ENCODE measurements at regions not wholly inside any gene's neighbourhood (a gene's known extent, or its start where the extent isn't known, plus 50 kb on each side); places are given as distances from the start of the nearest gene placed in this dataset.

DNA sequence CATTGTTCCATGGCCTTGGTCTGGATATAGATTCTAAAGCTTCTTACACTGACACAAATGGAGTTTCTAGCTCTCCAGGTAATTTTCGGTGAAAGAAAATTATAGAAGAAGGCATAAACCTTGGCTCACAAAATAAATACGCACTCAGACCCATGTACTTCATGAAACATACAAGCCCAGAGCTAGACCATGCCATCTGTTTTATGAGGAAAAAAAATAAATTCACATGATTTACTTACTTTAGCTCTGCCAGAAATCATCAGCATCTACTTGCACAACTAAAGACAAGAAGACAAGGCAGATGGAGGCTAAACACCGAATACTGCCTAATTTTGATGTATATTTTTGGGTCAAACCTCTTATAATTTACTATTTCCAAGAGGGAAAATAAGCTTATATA lies 197.4 kb upstream of the KLF14 start:
- DNase-seq, result no peak

DNA sequence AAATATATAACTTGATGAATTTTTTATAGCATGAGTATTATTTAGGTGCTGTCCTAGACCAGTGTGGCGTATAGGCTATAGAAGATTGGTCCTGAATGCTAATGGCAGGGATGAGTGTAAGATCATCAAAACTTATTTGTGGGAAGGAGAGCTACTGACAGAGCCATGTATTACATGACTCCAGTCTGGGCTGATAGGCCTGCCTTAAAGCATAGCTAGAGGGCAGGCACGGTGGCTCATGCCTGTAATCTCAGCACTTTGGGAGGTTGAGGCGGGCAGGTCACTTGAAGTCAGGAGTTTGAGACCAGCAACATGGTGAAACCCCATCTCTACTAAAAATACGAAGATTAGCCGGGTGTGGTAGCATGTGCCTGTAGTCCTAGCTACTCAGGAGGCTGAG lies 198.1 kb upstream of the KLF14 start:
- DNase-seq, result no peak

DNA sequence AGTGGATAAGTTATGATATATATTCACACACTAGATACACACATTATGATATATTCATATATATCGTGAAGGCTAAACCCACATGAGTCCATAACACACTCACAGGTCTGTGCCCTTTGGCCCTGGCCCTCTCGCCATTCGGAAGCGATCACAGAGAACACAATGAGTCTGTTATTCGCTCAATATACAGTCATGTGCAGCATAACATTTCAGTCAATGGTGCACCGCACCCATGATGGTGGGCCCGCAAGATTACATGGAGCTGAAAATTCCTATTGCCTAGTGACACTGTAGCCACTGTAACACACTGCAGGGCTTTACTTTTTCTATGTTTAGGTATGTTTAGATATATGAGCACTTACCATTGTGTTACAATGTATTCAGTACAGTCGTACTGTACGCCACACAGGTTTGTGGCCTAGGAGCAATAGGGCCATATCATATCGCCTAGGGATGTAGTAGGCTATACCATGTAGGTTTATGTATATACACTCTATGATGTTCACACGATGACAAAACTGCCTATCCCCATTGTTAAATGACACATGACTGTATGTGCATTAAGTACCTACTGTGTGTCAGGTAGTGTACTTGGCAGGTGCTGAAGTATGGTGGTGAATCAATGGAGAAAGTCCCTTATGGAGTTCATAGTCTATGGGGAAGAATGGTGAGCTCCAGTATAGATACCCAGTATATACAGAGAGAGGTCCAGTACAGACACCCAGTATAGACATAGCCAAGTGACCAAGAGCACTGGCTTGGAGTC lies 198.8 kb upstream of the KLF14 start:
- DNase-seq, result no peak

DNA sequence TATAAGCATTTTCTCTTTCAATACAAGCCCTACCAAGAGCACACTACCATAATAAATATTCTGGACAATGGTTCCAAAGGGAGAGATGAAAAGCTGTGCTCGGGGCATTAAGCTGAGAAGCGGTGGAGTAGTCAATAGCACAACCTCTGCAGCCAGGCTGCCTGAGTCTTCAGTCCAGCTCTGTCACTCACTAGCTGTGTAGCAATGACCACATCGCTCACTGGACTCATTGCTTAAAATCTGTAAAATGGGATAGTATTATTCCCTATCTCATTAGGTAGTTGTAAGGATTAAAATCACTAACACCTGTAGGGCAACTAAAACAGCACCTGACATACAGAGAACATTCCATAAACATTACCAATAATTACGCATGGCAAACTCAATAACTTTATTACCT lies 199.9 kb upstream of the KLF14 start:
- DNase-seq, result no peak

DNA sequence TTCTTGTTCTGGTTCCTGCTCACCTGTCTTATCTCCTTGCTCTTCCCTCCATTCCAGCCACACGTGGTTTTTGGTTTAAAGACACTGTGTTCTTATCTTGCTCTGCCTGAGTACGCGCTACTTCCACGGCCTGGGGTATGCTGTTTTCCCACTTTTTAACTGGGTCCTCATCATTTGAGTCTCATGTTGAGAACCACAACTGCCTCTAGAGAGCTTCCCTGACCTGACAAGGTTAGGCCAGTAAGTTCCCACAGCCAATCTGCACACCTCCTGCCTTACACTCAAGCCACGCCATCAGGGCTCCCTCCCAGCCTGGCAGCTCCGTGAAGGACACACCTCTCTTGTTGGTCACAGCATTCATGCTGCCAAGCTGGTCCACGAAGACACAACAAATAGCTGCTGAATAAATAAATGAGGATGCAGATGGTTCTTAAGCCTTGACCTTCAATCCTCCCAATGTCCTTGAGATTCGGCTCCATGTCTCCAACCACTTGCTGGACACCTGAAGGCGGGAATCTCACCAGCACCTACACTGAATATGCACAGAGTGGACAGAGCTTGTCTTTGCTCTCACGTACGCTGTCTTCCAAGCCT lies 201.7 kb upstream of the KLF14 start:
- no peak for DNase-seq

DNA sequence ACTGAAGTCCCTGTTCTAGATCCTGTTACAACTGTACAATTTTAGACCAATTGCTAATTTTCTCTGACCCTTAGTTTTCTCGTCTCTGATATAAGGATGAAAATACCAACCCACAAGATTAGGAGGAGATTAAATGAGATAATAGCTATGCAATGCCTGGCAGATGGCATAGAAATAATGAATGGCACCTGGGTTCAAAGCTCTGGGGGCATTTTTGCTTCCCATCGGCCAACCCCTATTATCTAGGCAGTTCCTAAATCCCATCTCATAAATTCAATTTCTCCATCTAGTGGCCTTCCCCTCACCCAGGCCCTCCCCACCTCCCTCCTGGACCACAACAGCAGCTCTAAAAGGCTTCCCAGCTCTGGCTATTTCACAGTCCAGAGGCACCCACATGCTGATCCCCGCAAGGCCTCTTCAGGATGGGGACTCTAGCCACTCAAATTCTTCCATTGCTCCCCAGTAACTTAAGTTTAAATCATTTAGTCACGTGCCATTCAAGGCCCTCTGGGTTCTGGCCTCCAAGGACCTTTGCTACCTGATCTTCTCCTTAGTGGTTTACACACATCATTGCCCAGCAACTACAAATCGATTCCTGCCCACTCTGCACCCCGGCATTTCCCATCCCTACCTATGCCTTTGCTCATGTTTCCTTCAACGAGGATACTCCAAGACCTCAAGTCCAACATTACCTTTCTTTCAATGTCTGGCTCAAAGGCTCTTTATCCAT lies 202.4 kb upstream of the KLF14 start:
- no peak for DNase-seq

DNA sequence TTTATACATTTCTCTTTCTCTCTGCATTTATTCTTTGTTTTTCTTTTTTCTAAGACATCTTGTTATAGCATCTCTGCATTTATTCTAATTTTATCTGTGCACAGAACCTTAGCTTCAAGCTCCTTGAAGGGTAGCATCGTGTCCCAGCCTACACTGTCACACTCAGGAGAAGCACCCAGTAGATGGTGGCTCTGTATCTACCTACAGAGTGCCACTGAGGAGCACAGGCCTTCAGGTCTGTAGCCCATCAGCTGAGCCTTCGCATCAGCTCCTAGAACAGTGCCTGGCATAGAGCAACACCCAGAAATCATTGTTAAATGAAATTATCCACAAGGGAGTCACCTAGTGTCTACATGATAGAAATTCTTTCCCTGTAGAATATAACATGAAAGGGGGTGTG lies 203.0 kb upstream of the KLF14 start:
- DNase-seq, result no peak

DNA sequence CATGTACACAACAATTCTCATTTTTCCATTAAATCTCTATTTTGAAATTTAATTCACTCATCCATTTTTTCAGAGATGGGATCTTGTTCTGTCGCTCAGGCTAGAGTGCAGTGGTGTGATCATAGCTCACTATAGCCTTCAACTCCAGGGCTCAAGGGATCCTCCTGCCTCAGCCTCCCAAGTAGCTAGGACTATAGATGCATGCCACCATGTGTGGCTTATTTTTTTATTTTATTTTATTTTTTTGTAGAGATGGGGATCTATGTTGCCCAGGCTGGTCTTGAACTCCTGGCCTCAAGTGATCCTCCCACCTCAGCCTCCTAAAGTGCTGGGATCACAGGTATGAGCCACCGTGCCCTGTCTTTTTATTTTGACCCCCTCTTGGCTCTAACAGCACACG lies 203.8 kb upstream of the KLF14 start:
- no peak for DNase-seq

DNA sequence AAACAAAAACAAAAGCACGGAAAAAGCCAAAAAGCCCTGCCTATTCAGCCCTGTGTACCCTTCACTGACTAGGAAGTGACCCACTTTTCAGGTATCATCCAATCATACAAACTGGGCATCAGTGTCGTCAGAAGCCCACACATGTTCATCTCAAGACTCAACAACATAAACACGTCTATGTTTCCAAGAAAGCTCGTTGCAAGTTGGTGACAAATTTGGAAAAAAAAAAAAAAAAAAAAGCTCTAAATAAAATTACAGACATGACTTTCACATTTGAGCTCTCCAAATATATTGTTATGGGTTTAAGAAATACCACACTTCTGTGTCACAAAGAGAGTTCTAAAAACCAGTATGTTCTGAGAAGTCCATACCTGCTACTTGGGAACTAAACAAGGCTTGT lies 204.7 kb upstream of the KLF14 start:
- no peak for DNase-seq

DNA sequence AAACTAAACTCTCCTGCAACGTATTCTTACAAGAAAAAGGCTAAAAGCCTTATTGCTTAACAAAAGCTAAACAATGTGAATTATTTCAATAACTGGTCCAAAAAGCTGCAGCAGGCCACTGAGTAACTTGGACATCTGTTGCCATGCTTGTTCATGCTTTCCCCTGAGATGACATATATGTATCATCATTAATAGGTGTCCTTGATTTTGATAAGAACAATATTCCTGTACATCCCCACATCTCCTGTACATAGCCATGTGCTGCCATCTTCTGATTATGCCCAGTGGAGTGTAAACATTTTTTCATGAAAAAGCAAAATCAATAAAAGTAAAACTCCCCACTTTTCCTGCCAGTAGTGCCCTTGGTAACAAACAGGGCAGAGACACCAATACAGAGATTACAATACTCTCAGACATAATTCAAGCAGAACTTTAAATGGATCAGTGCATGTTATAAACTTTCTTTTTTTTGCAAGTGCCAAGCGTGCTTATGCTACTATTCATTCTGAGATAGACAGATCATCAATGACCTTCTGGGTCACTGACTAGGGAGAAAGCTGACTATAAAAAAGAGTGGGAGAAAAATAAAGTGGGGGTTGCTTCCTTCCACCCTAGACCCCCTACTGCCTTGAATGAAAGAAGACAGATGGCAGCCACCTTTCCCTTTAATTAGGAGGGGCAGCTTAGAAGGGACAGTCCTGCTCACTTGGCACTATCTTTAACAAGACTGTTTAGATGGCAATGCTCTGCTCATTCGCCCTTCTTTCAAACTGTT lies 205.5 kb upstream of the KLF14 start:
- no peak for DNase-seq

DNA sequence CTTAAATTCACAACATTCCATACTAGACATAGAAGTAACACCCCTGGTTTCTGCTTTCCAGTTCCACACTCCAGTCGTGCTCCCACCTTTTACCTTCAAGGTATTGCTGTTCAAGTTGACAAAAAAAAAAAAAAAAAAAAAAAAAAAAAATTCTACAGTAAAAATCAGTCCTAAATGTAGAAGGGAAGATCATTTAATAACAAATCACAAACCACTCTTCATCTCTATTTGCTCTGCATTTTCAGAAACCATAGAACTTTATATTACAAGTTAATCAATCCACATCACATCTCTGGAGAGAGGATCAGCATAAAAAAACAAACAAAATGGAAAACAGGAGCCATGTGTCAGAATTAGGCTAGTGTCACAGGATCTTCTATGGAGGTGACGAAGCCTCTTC lies 206.3 kb upstream of the KLF14 start:
- no peak for DNase-seq

DNA sequence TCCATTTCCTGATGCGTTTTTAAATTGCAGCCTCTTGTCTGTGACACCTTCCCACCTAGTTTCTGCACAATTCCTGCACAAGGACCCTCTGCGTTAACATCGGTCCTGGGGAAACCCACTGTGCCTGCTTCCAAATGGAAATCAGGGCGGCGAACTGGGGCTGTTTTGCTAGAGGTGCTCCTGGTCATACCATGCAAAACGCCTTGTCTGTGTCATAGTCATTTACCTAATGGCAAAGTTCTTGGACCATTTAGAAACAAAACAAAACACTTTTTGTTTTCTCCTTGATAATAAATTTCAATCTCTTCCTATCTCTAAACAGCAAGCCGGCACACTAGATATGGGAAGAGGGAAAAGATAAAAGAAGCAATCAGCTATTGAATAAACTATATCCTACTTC lies 206.9 kb upstream of the KLF14 start:
- no peak for DNase-seq

DNA sequence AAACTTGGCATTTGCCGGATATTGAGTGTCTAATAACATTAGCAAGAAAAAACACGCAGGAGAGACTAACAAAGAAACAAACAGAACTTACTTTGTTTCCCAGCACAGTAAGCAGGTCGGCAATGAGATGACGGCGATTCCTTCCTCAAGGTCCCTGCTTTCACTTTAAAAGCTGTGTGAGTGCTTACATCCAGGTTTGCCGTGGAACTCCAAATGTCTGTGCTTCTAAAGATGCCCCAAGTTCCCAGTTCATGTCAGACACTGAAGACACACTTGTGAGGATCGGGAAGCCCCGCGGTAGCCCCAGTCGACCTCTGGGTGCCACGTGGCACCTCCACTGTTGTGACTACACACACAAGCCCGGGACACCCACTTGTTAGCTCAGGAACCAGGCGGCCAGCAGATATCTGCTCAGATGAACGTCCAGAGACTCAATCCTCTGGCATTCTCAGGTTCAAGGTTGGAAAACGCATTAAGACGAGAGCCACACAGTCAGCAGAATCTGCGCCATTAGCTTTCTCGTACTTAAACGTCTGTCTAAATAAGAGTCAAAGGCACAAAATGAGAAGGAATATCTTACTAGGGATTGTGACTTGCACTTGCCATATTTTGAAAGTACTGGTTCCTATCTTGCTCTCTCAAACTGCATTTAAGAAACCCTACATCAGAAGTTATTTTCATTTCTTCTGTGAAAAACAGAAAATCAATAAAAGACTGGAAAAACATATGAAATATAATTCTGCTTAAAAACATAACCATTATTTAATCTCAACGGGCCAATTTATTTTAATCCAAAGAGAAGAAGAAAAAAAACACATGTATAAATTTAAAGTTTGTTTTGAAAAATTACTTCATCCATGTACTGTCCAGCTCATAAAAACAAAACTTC lies 207.6 kb upstream of the KLF14 start:
- no peak for DNase-seq

DNA sequence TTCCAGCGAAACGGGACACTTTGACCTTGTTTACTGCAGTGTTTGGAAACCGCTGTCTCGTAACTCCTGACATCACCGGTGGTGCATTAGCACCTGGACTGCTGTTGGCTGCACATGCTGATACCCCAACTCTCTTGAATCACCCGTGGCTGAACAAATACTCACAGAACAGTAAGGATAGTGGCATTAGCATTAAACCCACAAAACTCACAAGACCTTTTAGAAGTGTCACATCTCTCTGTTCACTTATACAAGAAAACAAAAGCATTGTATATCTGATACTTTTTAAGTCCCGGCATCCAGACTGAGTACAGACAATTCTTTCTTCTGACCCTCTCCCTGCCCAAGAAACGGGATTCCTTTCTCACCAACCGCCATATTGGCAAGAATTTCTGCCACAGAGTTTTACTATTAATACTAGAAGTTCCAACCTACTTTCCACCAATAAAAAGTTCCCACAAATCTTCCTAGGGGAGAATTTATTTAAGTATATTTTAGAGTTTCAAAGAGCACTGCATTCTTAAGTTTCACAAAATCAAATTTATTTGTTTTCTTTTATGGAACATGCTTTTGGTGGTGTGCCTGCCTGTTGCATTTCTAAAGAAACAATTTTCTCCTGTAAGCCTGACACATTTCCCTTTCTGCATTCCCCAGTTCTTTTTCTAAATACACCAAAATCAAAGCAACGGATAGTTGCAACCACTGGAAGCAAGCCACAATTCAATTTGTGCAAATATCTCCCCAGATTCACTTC lies 208.4 kb upstream of the KLF14 start:
- no peak for DNase-seq

DNA sequence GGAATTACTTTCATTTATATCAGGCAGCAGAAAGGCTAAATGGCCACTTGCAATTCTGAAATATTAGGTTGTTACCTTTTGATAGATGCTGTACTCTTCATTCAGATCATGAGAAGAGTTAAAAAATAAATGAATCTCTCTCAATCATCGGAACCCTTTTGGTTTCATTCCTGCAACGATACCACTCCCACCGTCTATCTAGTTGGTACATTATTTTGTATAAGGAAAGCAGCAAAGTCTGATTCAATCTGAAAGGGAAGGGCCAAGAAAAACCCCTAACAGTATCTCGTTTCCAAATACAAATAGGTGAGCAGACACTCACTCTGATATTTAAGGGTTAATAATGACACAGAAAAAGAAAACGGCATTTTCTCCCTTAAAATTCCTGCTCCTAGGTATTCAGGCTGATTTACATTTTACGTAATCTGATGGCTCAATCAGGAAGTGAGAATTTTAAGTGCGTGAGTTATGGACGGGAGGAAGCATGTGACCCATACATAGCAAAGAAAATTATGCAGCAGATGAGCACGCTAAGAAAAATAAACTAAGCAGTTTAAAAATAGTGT lies 209.4 kb upstream of the KLF14 start:
- no peak for DNase-seq

DNA sequence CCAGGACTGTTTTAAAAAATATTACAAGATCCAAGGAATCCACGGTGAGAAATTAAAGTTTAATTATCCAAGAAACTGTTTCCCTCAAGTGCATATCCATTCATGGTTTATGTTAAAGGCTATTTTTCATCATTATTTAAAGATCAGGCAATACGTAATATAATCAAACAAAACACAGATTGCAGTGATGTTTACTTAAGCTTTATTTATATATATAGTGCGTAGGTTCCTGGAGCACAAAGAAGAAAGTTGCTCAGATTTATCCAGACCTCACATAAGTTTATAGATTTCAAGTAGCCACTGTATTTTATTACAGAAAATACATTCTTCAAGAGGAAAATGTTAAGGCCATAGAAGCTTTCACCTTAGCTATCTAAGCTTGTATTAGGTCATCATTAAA lies 210.0 kb upstream of the KLF14 start:
- DNase-seq, result no peak

DNA sequence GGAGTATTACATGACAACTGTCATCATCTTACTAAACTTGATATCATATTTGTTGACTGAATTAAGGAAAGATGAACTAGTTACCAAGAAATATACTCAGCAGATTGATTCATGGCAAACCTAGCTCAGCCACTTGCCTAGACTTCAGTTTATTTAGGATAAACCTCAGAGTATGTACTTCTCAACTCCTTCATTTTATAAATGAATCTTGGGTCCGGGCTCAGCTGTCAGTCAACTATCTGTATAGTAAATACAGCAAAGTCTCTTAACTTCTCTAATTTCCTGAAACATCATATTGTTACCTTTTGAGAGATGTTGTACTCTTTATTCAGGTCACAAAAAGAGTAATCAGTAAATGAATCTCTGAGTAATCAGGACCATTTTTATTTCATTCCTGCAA lies 211.0 kb upstream of the KLF14 start:
- DNase-seq, result no peak

DNA sequence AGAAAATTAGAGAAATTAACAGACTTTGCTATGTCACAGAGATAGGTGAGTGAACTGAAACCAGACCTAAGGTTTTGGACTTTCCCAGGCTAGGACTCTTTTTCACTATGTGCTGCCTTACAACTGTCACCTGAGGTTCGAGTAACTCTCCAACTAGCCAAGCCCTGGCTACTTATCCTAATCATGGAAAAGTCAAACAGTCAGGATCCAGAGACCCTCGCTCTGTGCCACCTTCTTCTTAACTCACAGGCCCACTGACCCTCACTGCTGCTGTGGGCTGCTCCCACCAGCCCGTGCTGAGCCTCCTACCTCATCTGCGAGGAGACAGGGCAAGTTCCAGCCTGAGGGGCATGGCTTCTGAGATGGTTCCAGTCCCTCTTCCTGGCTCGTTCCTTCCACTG lies 211.4 kb upstream of the KLF14 start:
- no peak for DNase-seq

DNA sequence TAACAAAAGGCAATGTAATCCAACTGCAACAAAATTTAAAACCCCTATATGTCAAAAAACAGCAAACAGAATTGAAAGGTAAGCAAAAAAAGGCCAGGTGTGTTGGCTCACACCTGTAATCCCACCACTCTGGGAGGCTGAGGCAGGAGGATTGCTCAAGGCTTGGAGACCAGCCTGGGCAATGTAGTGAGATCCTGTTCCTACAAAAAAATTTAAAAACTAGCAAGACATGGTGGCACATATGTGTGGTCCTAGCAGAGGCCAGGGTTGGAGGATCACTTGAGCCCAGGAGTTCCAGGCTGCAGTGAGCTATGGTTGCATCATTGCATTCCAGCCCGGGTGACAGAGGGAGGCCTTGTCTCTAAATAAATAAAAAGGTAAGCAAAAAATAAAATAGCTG lies 212.1 kb upstream of the KLF14 start:
- DNase-seq, result no peak

DNA sequence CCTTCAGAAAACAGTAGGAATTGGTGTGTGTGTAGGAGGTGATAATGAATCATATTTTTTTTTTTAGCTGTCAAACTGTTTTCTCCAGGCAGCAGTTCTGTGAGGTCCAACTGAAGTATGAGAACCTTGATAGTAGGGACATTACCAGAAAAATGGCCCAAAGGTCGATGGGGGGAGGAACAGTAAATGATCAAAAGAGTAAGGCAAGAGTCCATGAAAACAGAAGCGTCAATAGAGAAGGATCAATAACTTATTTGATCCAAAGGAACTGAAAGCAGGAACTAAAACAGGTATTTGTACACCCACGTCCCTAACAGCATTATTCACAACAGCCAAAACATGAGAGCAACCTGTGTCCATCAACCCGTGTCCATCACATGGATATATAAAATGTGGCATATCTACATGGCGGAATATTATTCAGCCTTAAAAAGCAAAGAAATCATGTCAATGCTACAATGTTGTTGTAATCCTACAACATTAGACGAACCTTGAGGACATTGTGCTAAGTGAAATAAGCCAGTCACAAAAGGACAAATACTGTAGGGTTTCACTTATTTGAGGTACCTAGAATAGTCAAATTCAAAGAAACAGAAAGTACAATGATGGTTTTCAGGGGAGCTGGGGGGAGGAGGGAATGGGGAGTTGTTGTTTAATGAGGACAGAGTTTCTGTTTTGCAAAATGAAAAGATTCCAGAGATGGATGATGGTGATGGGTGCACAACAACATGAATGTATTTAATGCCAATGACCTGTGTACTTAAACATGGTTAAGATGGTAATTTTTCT lies 214.0 kb upstream of the KLF14 start:
- no peak for DNase-seq

DNA sequence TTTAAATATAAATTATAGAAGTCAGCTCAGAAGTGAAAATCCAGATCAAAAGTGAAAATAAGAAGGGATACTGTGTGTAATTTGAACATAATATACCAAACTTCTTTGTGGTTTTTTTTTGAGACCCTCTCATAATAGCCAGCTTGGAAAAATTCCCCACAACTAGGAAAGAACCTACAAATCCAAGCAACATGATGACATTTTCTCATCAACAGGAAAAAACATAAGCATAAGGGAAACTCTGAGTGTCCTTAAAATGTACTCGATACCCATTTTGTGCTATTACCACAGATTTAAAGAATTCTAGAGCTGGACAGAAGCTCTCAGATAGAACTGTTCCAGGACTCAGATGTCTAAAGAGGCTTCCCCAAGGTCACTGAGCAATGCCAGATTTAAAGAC lies 214.8 kb upstream of the KLF14 start:
- DNase-seq, result no peak
